IMR-90 (cell line): ENCODE measurements at regions not wholly inside any gene's neighbourhood (a gene's known extent, or its start where the extent isn't known, plus 50 kb on each side); places are given as distances from the start of the nearest gene placed in this dataset.

ENCODE experiments used
- ATAC-seq: fragments of 200-7000 bp; cut with Tn5 transposase; 2 replicates; pipeline ENCODE4 v1.9.1; 2020; ENCODE audit warnings: low read depth, mild to moderate bottlenecking, moderate library complexity
- BruUV-seq: library from RNA; stranded (reverse); fragments of 400-500 nt; replicated peaks from 2 replicates; lab custom pipeline; 2021; lab: Mats Ljungman, UMichigan
- CTCF ChIA-PET: fragments of 300-600 bp; formaldehyde crosslinking; extraction: SDS; loops from one replicate; lab custom pipeline; 2021; ENCODE audit warnings: antibody characterized with exemption; lab: Yijun Ruan, JAX
- POLR2A ChIA-PET: fragments of 300-600 bp; sonication (Branson Sonifier 250); formaldehyde crosslinking; loops from one replicate; lab custom pipeline; 2022; ENCODE audit warnings: antibody characterized with exemption; ENCODE audit not compliant: unreplicated experiment; lab: Charles Lee
- DNase-seq: peaks from one replicate; pipeline ENCODE4 v3.0.0; 2013
- H2AFZ ChIP-seq: replicated peaks from 2 replicates; pipeline ENCODE3; 2013; ENCODE audit warnings: low read length, mild to moderate bottlenecking; ENCODE audit not compliant: poor library complexity
- H2AK5ac ChIP-seq: 2 replicates; pipeline ENCODE4 v1.6.1; 2013; ENCODE audit warnings: low read depth, low read length, inconsistent platforms
- H2AK9ac ChIP-seq: replicated peaks from 2 replicates; pipeline ENCODE3; 2013; ENCODE audit warnings: mild to moderate bottlenecking, low read depth, low read length, moderate library complexity; ENCODE audit not compliant: poor library complexity
- H2BK120ac ChIP-seq: 2 replicates; pipeline ENCODE4 v1.6.1; 2013; ENCODE audit warnings: low read depth, low read length, inconsistent platforms
- H2BK15ac ChIP-seq: 3 replicates; pipeline ENCODE4 v1.6.1; 2013; ENCODE audit warnings: low read depth, low read length, inconsistent platforms
- H2BK20ac ChIP-seq: 2 replicates; pipeline ENCODE4 v1.6.1; 2013; ENCODE audit warnings: low read depth, mild to moderate bottlenecking, inconsistent platforms, low read length, moderate library complexity
- H2BK5ac ChIP-seq: 2 replicates; pipeline ENCODE4 v1.6.1; 2013; ENCODE audit warnings: mild to moderate bottlenecking, low read depth, low read length, inconsistent platforms; ENCODE audit not compliant: poor library complexity, severe bottlenecking
- H3K14ac ChIP-seq: replicated peaks from 2 replicates; pipeline ENCODE4 v1.6.1; 2013; ENCODE audit warnings: low read depth, low read length, inconsistent platforms
- H3K18ac ChIP-seq: 2 replicates; pipeline ENCODE4 v1.6.1; 2013; ENCODE audit warnings: low read depth, low read length, control low read depth
- H3K23ac ChIP-seq: 2 replicates; pipeline ENCODE4 v1.6.1; 2013; ENCODE audit warnings: low read depth, low read length, inconsistent platforms
- H3K27ac ChIP-seq: 2 replicates; pipeline ENCODE4 v1.5.1; 2013; ENCODE audit warnings: mild to moderate bottlenecking, control low read depth, low read length; ENCODE audit not compliant: insufficient read depth
- H3K27me3 ChIP-seq: 2 replicates; pipeline ENCODE4 v1.6.1; 2013; ENCODE audit warnings: low read length; ENCODE audit not compliant: control insufficient read depth, insufficient read depth
- H3K36me3 ChIP-seq: 2 replicates; pipeline ENCODE4 v1.6.1; 2013; ENCODE audit warnings: low read length, mixed read lengths; ENCODE audit not compliant: control insufficient read depth, insufficient read depth
- H3K4ac ChIP-seq: 2 replicates; pipeline ENCODE4 v1.6.1; 2013; ENCODE audit warnings: low read depth, low read length, inconsistent platforms
- H3K4me1 ChIP-seq: 2 replicates; pipeline ENCODE4 v1.6.1; 2013; ENCODE audit warnings: low read length, mixed read lengths; ENCODE audit not compliant: control insufficient read depth, insufficient read depth
- H3K4me2 ChIP-seq: 2 replicates; pipeline ENCODE4 v1.6.1; 2013; ENCODE audit warnings: low read depth, mild to moderate bottlenecking, control low read depth, low read length, moderate library complexity
- H3K4me3 ChIP-seq: 2 replicates; pipeline ENCODE4 v1.5.1; 2013; ENCODE audit warnings: low read depth, mild to moderate bottlenecking, control low read depth, low read length, moderate library complexity; ENCODE audit not compliant: insufficient read depth
- H3K56ac ChIP-seq: 2 replicates; pipeline ENCODE4 v1.6.1; 2013; ENCODE audit warnings: low read length, inconsistent platforms; ENCODE audit not compliant: insufficient read depth; ENCODE audit errors: extremely low read depth
- H3K79me1 ChIP-seq, 2 experiments: 2 replicates each; pipeline ENCODE4 v1.6.1; 2013; ENCODE audit warnings: low read length in 2 of 2, inconsistent platforms in 1 of 2, low read depth in 1 of 2
- H3K9ac ChIP-seq: 2 replicates; pipeline ENCODE4 v1.6.1; 2013; ENCODE audit warnings: low read depth, low read length, control low read depth
- H3K9me1 ChIP-seq: 2 replicates; pipeline ENCODE4 v1.6.1; 2013; ENCODE audit warnings: low read length, inconsistent platforms; ENCODE audit not compliant: insufficient read depth
- H3K9me3 ChIP-seq: 2 replicates; pipeline ENCODE4 v1.6.1; 2013; ENCODE audit warnings: low read length; ENCODE audit not compliant: control insufficient read depth, insufficient read depth
- H4K20me1 ChIP-seq: 2 replicates; pipeline ENCODE4 v1.6.1; 2013; ENCODE audit warnings: low read length, inconsistent platforms; ENCODE audit not compliant: insufficient read depth
- H4K5ac ChIP-seq: 2 replicates; pipeline ENCODE4 v1.6.1; 2013; ENCODE audit warnings: mild to moderate bottlenecking, low read depth, low read length, control low read depth
- H4K8ac ChIP-seq, 2 experiments: 2 replicates each; pipeline ENCODE4 v1.6.1; 2013; ENCODE audit warnings: low read depth in 2 of 2, low read length in 2 of 2, control low read depth in 1 of 2, inconsistent platforms in 1 of 2
- H4K91ac ChIP-seq: 2 replicates; pipeline ENCODE4 v1.6.1; 2013; ENCODE audit warnings: low read depth, low read length, inconsistent platforms; ENCODE audit not compliant: insufficient read depth
- BHLHE40 ChIP-seq: fragments of 150-350 bp; IDR thresholded peaks from 2 replicates; pipeline ENCODE4 v1.6.1; 2016; ENCODE audit warnings: mild to moderate bottlenecking, low read depth, low read length
- CEBPB ChIP-seq: IDR thresholded peaks from 2 replicates; pipeline ENCODE4 v1.6.1; 2012; ENCODE audit warnings: low read depth, low read length, improper control_type of control experiment
- CHD1 ChIP-seq: IDR thresholded peaks from 2 replicates; pipeline ENCODE4 v1.6.1; 2012; ENCODE audit warnings: low read depth, low read length, improper control_type of control experiment
- ELK1 ChIP-seq: fragments of 150-350 bp; IDR thresholded peaks from 2 replicates; pipeline ENCODE4 v1.6.1; 2016; ENCODE audit warnings: low read depth, mild to moderate bottlenecking, low read length, moderate library complexity, borderline replicate concordance
- FOS ChIP-seq: fragments of 150-350 bp; IDR thresholded peaks from 2 replicates; pipeline ENCODE4 v1.6.1; 2016; ENCODE audit warnings: low read depth, low read length
- MAFK ChIP-seq: IDR thresholded peaks from 2 replicates; pipeline ENCODE4 v1.6.1; 2012; ENCODE audit warnings: low read depth, low read length, improper control_type of control experiment
- MAZ ChIP-seq: IDR thresholded peaks from 2 replicates; pipeline ENCODE4 v1.6.1; 2012; ENCODE audit warnings: low read depth, mild to moderate bottlenecking, low read length, improper control_type of control experiment, moderate library complexity, borderline replicate concordance
- MXI1 ChIP-seq: IDR thresholded peaks from 2 replicates; pipeline ENCODE4 v1.6.1; 2012; ENCODE audit warnings: low read depth, mild to moderate bottlenecking, low read length, moderate library complexity, borderline replicate concordance
- NFE2L2 ChIP-seq: fragments of 150-350 bp; IDR thresholded peaks from 2 replicates; pipeline ENCODE4 v1.6.1; 2016; ENCODE audit warnings: low read depth, mild to moderate bottlenecking, low read length
- POLR2A ChIP-seq: IDR thresholded peaks from 2 replicates; pipeline ENCODE4 v1.6.1; 2012; ENCODE audit warnings: mild to moderate bottlenecking, low read depth, low read length
- RAD21 ChIP-seq: IDR thresholded peaks from 2 replicates; pipeline ENCODE4 v1.6.1; 2012; ENCODE audit warnings: low read length, improper control_type of control experiment
- RCOR1 ChIP-seq: IDR thresholded peaks from 2 replicates; pipeline ENCODE4 v1.6.1; 2012; ENCODE audit warnings: mild to moderate bottlenecking, low read length, improper control_type of control experiment; ENCODE audit not compliant: insufficient replicate concordance
- RFX5 ChIP-seq: IDR thresholded peaks from 2 replicates; pipeline ENCODE4 v1.8.0; 2012; ENCODE audit warnings: low read depth, mild to moderate bottlenecking, low read length, moderate library complexity
- SMC3 ChIP-seq: fragments of 150-350 bp; IDR thresholded peaks from 2 replicates; pipeline ENCODE4 v1.6.1; 2016; ENCODE audit warnings: low read depth, mild to moderate bottlenecking, antibody characterized with exemption, low read length, moderate library complexity
- WGBS, 2 experiments: methylation state at CpG; one replicate each; pipeline versions ENCODE4 v1.1.5 to v1.1.7; 2013; ENCODE audit warnings: missing lambda C conversion rate in 2 of 2; ENCODE audit not compliant: insufficient read length in 1 of 2; ENCODE audit errors: extremely low coverage in 2 of 2; 5-methylcytosine and 5-hydroxymethylcytosine counted together
- dilution Hi-C: fragments of 300-500 bp; cut with HindIII; formaldehyde crosslinking; loops from one replicate; pipeline ENCODE4 v1.14.3; 2018; ENCODE audit warnings: low sequenced_read_pairs; ENCODE audit not compliant: unreplicated experiment
- in situ Hi-C: fragments of 300-500 bp; cut with MboI; formaldehyde crosslinking; loops from 3 replicates; pipeline ENCODE4 v1.14.3; 2019; ENCODE audit warnings: low sequenced_read_pairs, inconsistent platforms, mixed read lengths
- intact Hi-C: fragments of 100-400 bp; cut with micrococcal nuclease; formaldehyde crosslinking; loops from 2 replicates; pipeline ENCODE4 v1.10.0; 2022
- TF ChIP-seq, protein P1 (sequence below): fragments of 150-350 bp; IDR thresholded peaks from 2 replicates; pipeline ENCODE4 v1.6.1; 2017; ENCODE audit warnings: mild to moderate bottlenecking, antibody characterized with exemption, low read length, low read depth
- TF ChIP-seq, protein P2 (sequence below): conservative IDR thresholded peaks from 2 replicates; pipeline ENCODE4 v1.5.1; 2012; ENCODE audit warnings: mild to moderate bottlenecking, low read depth, low read length, improper control_type of control experiment

DNA sequence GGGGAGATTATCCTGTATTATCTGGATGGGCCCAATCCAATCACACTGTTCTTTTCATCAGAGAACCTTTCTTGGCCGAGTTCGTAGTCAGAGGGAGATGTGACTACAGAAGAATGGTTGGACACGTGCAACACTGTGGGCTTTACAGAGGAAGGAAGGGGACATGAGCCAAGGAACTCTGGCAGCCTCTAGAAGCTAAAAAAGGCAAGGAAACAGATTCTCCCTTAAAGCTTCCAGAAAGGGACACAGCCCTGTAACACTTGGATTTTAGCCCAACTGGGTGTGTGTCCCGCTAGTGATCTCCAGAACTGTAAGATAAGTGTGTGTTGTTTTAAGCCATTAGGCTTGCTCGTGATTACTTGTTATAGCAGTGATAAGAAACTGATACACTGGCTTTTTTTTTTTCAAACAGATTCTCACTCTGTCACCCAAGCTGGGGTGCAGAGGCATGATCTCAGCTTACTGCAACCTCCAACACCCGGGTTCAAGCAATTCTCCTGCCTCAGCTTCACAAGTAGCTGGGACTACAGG is 53.9 kb upstream of the FBXO28 start:
- Histone ChIP-seq H3K4me3 (no peak overlapping the region), H3K36me3 (no peaks in the 10 kb centered on the region), H4K8ac (no peak overlapping the region), H3K9ac (no peak overlapping the region), H2BK120ac (no peak overlapping the region), H2AK5ac (no peak overlapping the region), H3K27me3 (no peaks in the 10 kb centered on the region), H2BK15ac (no peak overlapping the region), H3K27ac (no peak overlapping the region), H3K79me1 (no peaks in the 10 kb centered on the region), H2AFZ (no peak overlapping the region), H2BK5ac (no peak overlapping the region), H3K18ac (no peak overlapping the region), H4K91ac (no peak overlapping the region), H3K4ac (no peak overlapping the region), H3K4me1 (no peaks in the 10 kb centered on the region), H4K20me1 (no peaks in the 10 kb centered on the region), H3K9me3 (peaks cover 3% of the 10 kb centered on the region; the same call in 1 of the 2 replicates), H4K5ac (no peak overlapping the region), H3K9me1 (peaks cover 4% of the 10 kb centered on the region), H2BK20ac (no peak overlapping the region), H3K23ac (no peak overlapping the region), H3K56ac (no peak overlapping the region), H3K14ac (no peak overlapping the region), H3K4me2 (no peak overlapping the region), H2AK9ac (no peak overlapping the region)
- intact Hi-C loops (no loop called here), dilution Hi-C loops (no loop called here), in situ Hi-C loops (no loop called here)
- no TSS peak for BruUV-seq
- WGBS, 2 experiments: 100% methylated on average over 1 of the region's 6 CpGs; no CpG with 5 or more reads in 1 of the 2 experiments
- no peak for ATAC-seq
- TF ChIP-seq RFX5: no peak
- TF ChIP-seq, protein P1, sequence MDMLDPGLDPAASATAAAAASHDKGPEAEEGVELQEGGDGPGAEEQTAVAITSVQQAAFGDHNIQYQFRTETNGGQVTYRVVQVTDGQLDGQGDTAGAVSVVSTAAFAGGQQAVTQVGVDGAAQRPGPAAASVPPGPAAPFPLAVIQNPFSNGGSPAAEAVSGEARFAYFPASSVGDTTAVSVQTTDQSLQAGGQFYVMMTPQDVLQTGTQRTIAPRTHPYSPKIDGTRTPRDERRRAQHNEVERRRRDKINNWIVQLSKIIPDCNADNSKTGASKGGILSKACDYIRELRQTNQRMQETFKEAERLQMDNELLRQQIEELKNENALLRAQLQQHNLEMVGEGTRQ: no peak
- no peak for TF ChIP-seq BHLHE40
- no peak for TF ChIP-seq ELK1
- no peak for TF ChIP-seq FOS
- no peak for TF ChIP-seq MAFK
- no peak for TF ChIP-seq POLR2A
- no peak for TF ChIP-seq RAD21
- TF ChIP-seq MAZ: no peak
- TF ChIP-seq RCOR1: no peak
- TF ChIP-seq SMC3: no peak
- TF ChIP-seq, protein P2, sequence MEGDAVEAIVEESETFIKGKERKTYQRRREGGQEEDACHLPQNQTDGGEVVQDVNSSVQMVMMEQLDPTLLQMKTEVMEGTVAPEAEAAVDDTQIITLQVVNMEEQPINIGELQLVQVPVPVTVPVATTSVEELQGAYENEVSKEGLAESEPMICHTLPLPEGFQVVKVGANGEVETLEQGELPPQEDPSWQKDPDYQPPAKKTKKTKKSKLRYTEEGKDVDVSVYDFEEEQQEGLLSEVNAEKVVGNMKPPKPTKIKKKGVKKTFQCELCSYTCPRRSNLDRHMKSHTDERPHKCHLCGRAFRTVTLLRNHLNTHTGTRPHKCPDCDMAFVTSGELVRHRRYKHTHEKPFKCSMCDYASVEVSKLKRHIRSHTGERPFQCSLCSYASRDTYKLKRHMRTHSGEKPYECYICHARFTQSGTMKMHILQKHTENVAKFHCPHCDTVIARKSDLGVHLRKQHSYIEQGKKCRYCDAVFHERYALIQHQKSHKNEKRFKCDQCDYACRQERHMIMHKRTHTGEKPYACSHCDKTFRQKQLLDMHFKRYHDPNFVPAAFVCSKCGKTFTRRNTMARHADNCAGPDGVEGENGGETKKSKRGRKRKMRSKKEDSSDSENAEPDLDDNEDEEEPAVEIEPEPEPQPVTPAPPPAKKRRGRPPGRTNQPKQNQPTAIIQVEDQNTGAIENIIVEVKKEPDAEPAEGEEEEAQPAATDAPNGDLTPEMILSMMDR: no peak
- no peak for TF ChIP-seq MXI1
- no peak for TF ChIP-seq CHD1
- no peak for TF ChIP-seq CEBPB
- no peak for TF ChIP-seq NFE2L2
- ChIA-PET CTCF (interaction anchor here (0.5 to 0.6 kb wide), 2 partner anchors 16 to 397 kb away, joined by 5 to 6 read pairs; no protein-coding TSS in a partner anchor), POLR2A (no interaction called here)
- no peak for DNase-seq
